NB4 (cell line): ENCODE measurements at regions not wholly inside any gene's neighbourhood (a gene's known extent, or its start where the extent isn't known, plus 50 kb on each side); places are given as distances from the start of the nearest gene placed in this dataset.

Source experiments
- DNase-seq: peaks from one replicate; pipeline ENCODE4 v3.0.0; 2010; ENCODE audit warnings: low read depth
- H3K4me3 ChIP-seq: one replicate; pipeline ENCODE4 v1.5.1; 2011; ENCODE audit warnings: mild to moderate bottlenecking, low read depth, low read length, moderate library complexity
- MYC ChIP-seq: IDR thresholded peaks from 2 replicates; pipeline ENCODE4 v1.6.1; 2011; ENCODE audit warnings: low read depth, low read length
- POLR2A ChIP-seq: IDR thresholded peaks from 2 replicates; pipeline ENCODE4 v1.6.1; 2011; ENCODE audit warnings: mild to moderate bottlenecking; ENCODE audit not compliant: insufficient read length; ENCODE audit errors: extremely low read depth
- TF ChIP-seq, protein P1 (sequence below): IDR thresholded peaks from 2 replicates; pipeline ENCODE4 v1.6.1; 2011; ENCODE audit warnings: low read depth, low read length
- TF ChIP-seq, protein P2 (sequence below): IDR thresholded peaks from one replicate; pipeline ENCODE4 v1.5.1; 2012; ENCODE audit warnings: low read depth, low read length

DNA sequence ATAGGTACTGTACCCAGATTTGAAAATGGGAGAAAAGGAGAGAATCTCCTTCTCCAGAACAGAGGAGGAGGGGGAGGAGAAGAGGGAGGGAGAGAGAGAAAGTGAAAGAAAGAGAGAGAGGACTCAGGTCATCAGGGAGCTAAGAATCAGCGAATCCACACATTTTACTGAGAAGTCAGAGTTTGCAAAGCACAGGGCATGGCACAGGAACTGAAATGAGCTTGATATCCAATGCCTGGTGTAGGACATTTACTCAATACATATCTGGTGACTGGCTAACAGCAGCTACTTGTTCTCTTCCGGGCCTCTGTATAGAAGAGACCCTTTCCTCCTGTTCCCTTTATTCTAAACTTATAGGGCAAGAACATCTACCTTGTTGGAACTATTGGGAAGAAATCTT is 375.1 kb downstream of the KLF5 start:
- TF ChIP-seq POLR2A (no peak), MYC (no peak)
- TF ChIP-seq, protein P1, sequence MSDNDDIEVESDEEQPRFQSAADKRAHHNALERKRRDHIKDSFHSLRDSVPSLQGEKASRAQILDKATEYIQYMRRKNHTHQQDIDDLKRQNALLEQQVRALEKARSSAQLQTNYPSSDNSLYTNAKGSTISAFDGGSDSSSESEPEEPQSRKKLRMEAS = no peak
- TF ChIP-seq, protein P2, sequence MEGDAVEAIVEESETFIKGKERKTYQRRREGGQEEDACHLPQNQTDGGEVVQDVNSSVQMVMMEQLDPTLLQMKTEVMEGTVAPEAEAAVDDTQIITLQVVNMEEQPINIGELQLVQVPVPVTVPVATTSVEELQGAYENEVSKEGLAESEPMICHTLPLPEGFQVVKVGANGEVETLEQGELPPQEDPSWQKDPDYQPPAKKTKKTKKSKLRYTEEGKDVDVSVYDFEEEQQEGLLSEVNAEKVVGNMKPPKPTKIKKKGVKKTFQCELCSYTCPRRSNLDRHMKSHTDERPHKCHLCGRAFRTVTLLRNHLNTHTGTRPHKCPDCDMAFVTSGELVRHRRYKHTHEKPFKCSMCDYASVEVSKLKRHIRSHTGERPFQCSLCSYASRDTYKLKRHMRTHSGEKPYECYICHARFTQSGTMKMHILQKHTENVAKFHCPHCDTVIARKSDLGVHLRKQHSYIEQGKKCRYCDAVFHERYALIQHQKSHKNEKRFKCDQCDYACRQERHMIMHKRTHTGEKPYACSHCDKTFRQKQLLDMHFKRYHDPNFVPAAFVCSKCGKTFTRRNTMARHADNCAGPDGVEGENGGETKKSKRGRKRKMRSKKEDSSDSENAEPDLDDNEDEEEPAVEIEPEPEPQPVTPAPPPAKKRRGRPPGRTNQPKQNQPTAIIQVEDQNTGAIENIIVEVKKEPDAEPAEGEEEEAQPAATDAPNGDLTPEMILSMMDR = no peak
- DNase-seq = no peak
- no peak overlapping the region for H3K4me3 ChIP-seq

DNA sequence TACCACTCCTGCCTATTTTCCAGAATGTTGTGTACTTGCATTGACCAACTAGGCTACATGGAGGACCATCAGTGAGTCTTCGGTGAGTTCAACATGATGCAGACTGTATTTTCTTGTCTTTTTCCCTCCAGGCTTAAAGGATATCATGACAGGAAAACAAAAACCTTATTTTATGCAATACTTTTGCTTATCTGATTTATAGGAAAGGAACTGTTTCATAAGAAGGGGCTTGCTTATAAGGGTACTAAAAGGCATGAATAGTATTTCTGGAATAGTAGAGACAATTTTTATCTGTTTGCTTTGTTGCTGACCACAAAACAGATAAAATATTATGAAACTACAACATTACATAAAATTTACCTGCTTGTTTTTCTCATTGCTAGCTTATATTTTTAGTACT is 374.7 kb downstream of the KLF5 start:
- no peak for DNase-seq
- H3K4me3 ChIP-seq = no peak overlapping the region
- TF ChIP-seq MYC (no peak), POLR2A (no peak)
- TF ChIP-seq, protein P1 = no peak
- TF ChIP-seq, protein P2 = no peak

DNA sequence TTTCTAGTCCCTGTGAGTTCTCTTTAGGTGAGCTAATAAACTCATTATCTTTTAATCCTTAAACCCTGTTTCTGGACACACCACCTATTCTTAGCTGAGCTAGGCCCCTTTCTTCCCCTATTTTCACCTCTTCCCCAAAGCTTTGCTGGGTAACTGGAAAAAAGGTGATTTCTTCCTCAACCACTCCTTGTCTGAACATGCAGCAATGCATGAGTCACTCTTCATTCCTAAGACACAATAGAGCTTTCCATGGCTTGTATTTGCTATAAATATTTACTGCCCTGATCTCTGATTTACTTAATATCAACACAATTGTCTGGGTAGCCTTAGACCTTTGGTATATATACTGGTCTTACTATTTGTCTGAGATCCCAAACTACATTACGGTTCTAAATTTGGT is 370.9 kb downstream of the KLF5 start:
- no peak for DNase-seq

DNA sequence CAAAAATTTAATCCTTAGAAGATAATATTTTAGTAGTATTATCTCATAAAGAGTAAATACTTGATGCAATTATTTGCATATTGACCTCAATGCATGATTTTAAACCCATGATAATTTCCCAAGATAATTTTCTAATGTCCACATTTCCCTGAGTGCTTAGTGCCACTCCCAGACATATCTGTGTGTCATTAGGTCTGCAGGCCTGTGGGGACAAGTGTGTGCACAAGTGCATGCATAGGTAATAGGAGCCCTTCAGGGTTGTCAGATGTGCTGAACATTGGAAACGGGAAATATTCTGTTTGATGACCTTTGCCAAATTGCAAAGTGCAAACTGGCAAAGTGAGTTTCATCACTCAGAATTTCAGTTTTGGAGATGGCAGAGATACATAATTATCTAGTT is 369.9 kb downstream of the KLF5 start:
- H3K4me3 ChIP-seq = no peak overlapping the region
- DNase-seq = no peak
- TF ChIP-seq, protein P1 = no peak
- TF ChIP-seq POLR2A (no peak), MYC (no peak)
- TF ChIP-seq, protein P2 = no peak

More for the DNA sequence above, 370.9 kb downstream of the KLF5 start:
- no peak overlapping the region for H3K4me3 ChIP-seq
- TF ChIP-seq POLR2A (no peak), MYC (no peak)
- TF ChIP-seq, protein P2 = no peak
- TF ChIP-seq, protein P1 = no peak

DNA sequence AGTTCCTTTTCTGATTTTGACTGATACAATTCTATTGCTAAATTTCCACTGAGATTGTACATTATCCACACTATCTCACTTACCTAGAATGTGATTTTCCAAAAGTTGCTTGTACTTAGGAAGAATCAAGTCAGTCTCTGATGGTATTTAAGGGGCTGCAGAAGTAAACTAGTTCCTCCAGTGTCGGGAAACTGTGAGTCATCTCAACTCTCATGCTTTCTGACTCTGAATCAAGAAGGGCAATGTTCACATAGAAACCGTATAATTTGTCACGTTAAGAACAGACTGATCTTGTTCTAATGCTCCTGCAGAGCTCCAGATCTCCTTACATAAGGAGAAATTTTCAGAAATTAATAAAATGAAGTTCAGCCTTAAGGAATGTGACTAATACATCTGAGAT is 369.3 kb downstream of the KLF5 start:
- no peak overlapping the region for H3K4me3 ChIP-seq
- TF ChIP-seq, protein P1 = no peak
- TF ChIP-seq MYC (no peak), POLR2A (no peak)
- TF ChIP-seq, protein P2 = no peak
- DNase-seq = no peak

DNA sequence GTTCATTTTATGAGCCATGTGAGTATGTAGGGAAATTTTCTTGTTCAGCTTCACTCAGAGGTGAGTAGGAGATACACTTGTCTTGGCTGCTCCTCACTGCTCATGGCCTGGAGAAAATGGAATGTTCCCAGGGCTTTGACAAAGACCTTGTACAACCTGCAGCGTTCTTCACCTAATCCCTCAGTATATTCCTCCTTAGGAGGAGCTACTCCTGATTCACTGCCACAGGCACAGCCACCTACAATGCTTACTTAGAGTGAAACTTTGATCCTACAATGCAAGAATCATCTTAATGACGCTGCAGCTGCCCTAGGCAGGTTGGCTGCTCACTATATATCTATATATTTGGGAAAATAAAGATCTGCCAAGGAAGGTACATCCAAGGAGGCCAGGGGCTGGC is 364.2 kb downstream of the KLF5 start:
- no peak overlapping the region for H3K4me3 ChIP-seq
- no peak for DNase-seq
- TF ChIP-seq, protein P2 = no peak
- TF ChIP-seq, protein P1 = no peak
- TF ChIP-seq MYC = no peak
- no peak for TF ChIP-seq POLR2A
